ENCODE measurements at regions not wholly inside any gene's neighbourhood (a gene's known extent, or its start where the extent isn't known, plus 50 kb on each side); places are given as distances from the start of the nearest gene placed in this dataset.

- DNase-seq (no peak), ATAC-seq (no peak)
- no peak overlapping the region for H3K4me3 ChIP-seq
- H3K36me3 ChIP-seq (ENCODE audit: low read depth): no peaks in the 10 kb centered on the region
- no peak for TF ChIP-seq CTCF (IDR thresholded peaks at IDR 0.05)
- H3K4me1 ChIP-seq (ENCODE audit: low read depth): no peaks in the 10 kb centered on the region
- intact Hi-C loops (cut with DNase I, micrococcal nuclease): no loop called here
- H3K9me3 ChIP-seq: peaks cover 3% of the 10 kb centered on the region
Observed at GRCh38 chr16:73265124-73265837, 217.4 kb upstream of the ZFHX3 start.

- Histone ChIP-seq H3K9me3 (peaks cover 3% of the 10 kb centered on the region), H3K36me3 (ENCODE audit: low read depth) (no peaks in the 10 kb centered on the region), H3K4me3 (no peak overlapping the region), H3K4me1 (ENCODE audit: low read depth) (no peaks in the 10 kb centered on the region)
- ATAC-seq (no peak), DNase-seq (no peak)
- intact Hi-C loops (cut with DNase I, micrococcal nuclease): no loop called here
- no peak for TF ChIP-seq CTCF (IDR thresholded peaks at IDR 0.05)
Observed at GRCh38 chr16:73262931-73263330, 215.0 kb upstream of the ZFHX3 start.

GRCh38 chr16:73255031-73255430 lies 207.1 kb upstream of the ZFHX3 start:
- ATAC-seq (peak; percentile 96), DNase-seq (peak in 1 of 3 donors; percentile 61)
- intact Hi-C loops (cut with DNase I, micrococcal nuclease): no loop called here
- no peak overlapping the region for H3K4me3 ChIP-seq
- TF ChIP-seq CTCF (IDR thresholded peaks at IDR 0.05): no peak
- H3K4me1 ChIP-seq (ENCODE audit: low read depth): peaks cover 8% of the 10 kb centered on the region
- no peaks in the 10 kb centered on the region for H3K9me3 ChIP-seq
- H3K36me3 ChIP-seq (ENCODE audit: low read depth): no peaks in the 10 kb centered on the region

GRCh38 chr16:73253922-73254480 lies 206.1 kb upstream of the ZFHX3 start:
- H3K4me1 ChIP-seq (ENCODE audit: low read depth): peaks cover 8% of the 10 kb centered on the region
- no peaks in the 10 kb centered on the region for H3K9me3 ChIP-seq
- H3K4me3 ChIP-seq: no peak overlapping the region
- DNase-seq: no peak
- no peaks in the 10 kb centered on the region for H3K36me3 ChIP-seq (ENCODE audit: low read depth)
- TF ChIP-seq CTCF (IDR thresholded peaks at IDR 0.05): no peak
- intact Hi-C loops (cut with DNase I, micrococcal nuclease): no loop called here
- peak; percentile 21 for ATAC-seq

- no peaks in the 10 kb centered on the region for H3K9me3 ChIP-seq
- DNase-seq: no peak
- H3K4me3 ChIP-seq: no peak overlapping the region
- TF ChIP-seq CTCF (IDR thresholded peaks at IDR 0.05): no peak
- no peak for ATAC-seq
- peaks cover 8% of the 10 kb centered on the region for H3K4me1 ChIP-seq (ENCODE audit: low read depth)
- no peaks in the 10 kb centered on the region for H3K36me3 ChIP-seq (ENCODE audit: low read depth)
- intact Hi-C loops (cut with DNase I, micrococcal nuclease): no loop called here
Observed at GRCh38 chr16:73252446-73252845, 204.5 kb upstream of the ZFHX3 start.
